ENCODE measurements at regions not wholly inside any gene's neighbourhood (a gene's known extent, or its start where the extent isn't known, plus 50 kb on each side); places are given as distances from the start of the nearest gene placed in this dataset.

DNA sequence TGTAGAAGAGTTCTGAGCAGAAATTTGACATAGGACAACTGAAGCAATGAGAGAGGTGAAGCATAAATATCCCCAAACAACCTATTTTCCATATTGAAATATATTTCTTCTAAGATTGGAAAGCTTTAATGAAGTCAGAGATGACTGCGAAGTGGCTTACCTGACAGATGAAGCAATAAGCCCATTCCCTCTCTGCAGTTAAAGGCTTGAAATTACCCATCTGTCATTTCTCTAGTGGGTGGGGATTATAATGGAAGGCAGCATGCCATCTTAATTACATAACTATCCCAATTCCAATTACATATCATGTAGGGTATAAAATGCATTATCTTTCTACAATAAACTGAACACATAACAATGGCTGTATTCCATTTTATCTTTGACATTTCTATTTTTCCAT, 1070.5 kb downstream of the SI start:
- no peak for TF ChIP-seq CREB1 (IDR thresholded peaks at IDR 0.05; ENCODE audit: low read depth)
- TF ChIP-seq TEAD4 (IDR thresholded peaks at IDR 0.05) = no peak
- TF ChIP-seq, protein P1, sequence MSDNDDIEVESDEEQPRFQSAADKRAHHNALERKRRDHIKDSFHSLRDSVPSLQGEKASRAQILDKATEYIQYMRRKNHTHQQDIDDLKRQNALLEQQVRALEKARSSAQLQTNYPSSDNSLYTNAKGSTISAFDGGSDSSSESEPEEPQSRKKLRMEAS (IDR thresholded peaks at IDR 0.05) = no peak
- TF ChIP-seq RAD21 (IDR thresholded peaks at IDR 0.05; ENCODE audit: low read depth) = no peak
- no peak for TF ChIP-seq TAF1 (IDR thresholded peaks at IDR 0.05; ENCODE audit: low read depth)
- TF ChIP-seq ZBTB7A (IDR thresholded peaks at IDR 0.05; ENCODE audit: low read depth) = no peak
- TF ChIP-seq CEBPB (IDR thresholded peaks at IDR 0.05) = no peak
- TF ChIP-seq YY1 (IDR thresholded peaks at IDR 0.05; ENCODE audit: low read depth) = no peak
